Kidney epithelial cell (primary cell): ENCODE measurements at regions not wholly inside any gene's neighbourhood (a gene's known extent, or its start where the extent isn't known, plus 50 kb on each side); places are given as distances from the start of the nearest gene placed in this dataset.

Source experiments
- DNase-seq: peaks from one replicate; pipeline ENCODE4 v3.0.0-alpha.2; 2010; ENCODE audit warnings: low read depth
- H3K27me3 ChIP-seq: 2 replicates; pipeline ENCODE4 v1.6.0; 2011; ENCODE audit warnings: low read length; ENCODE audit not compliant: control insufficient read depth, insufficient read depth
- H3K36me3 ChIP-seq: 2 replicates; pipeline ENCODE4 v1.5.1; 2011; ENCODE audit warnings: low read length; ENCODE audit not compliant: control insufficient read depth, insufficient read depth
- H3K4me3 ChIP-seq: 2 replicates; pipeline ENCODE4 v1.5.1; 2011; ENCODE audit warnings: low read depth, mild to moderate bottlenecking, control low read depth, low read length
- TF ChIP-seq, protein P1 (sequence below): IDR thresholded peaks from 2 replicates; pipeline ENCODE4 v1.5.1; 2011; ENCODE audit warnings: mild to moderate bottlenecking, moderate library complexity, low read length, control low read depth, inconsistent platforms; ENCODE audit not compliant: insufficient read depth, poor library complexity, severe bottlenecking

DNA sequence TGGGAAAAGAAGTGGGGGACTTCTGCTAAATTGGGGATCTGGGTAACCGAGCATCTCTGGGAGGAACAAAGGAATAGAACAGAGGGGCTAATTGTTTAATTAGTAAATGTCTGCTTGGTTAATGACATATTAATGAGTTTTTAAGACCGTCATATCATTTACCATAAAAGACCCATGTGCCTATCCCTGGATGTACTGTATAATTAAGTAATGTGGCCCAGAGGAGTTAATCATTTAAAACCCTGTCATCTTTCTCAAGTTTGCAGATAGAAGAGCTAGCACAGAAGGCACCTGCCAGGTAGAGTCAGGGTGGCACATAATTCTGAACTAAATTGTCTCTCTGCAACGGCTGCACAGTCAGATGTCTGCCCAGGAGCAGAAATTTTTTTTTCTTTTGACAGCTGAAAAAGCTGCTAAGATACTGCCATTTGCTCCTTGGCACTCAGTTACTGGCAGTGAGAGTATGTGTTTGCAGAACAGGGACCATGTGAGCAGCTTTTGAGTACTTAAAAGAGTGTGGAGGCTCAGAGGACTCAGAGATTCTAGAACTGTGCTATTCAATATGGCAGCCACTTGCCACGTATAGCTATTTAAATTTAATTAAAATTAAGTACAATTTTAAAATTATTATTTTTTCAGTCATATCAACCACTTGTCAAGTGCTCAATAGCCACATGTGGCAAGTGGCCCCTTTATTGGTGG is 202.7 kb upstream of the SLC35B3 start:
- Histone ChIP-seq H3K4me3 (no peak overlapping the region), H3K36me3 (no peaks in the 10 kb centered on the region), H3K27me3 (no peaks in the 10 kb centered on the region)
- no peak for DNase-seq
- TF ChIP-seq, protein P1, sequence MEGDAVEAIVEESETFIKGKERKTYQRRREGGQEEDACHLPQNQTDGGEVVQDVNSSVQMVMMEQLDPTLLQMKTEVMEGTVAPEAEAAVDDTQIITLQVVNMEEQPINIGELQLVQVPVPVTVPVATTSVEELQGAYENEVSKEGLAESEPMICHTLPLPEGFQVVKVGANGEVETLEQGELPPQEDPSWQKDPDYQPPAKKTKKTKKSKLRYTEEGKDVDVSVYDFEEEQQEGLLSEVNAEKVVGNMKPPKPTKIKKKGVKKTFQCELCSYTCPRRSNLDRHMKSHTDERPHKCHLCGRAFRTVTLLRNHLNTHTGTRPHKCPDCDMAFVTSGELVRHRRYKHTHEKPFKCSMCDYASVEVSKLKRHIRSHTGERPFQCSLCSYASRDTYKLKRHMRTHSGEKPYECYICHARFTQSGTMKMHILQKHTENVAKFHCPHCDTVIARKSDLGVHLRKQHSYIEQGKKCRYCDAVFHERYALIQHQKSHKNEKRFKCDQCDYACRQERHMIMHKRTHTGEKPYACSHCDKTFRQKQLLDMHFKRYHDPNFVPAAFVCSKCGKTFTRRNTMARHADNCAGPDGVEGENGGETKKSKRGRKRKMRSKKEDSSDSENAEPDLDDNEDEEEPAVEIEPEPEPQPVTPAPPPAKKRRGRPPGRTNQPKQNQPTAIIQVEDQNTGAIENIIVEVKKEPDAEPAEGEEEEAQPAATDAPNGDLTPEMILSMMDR = no peak

DNA sequence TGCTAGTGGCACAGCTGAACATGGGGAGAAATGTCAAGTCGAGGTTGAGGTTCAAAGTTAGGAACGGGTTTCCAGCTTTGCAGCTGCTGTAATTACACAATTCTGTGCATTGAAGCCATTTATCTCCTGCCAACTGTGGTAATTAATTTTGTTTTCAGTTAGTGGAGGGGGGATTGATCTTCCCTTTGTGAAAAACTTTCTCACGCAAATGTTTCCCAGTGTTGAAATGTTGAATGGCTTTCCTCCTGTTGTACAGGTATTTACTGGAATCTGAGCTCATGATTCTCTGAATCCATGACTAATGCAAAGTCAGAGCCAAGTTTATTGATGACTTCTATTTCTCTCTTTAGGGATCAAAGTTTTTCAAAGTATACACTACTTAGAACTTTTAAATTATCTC is 198.4 kb upstream of the SLC35B3 start:
- no peak for DNase-seq
- Histone ChIP-seq H3K36me3 (no peaks in the 10 kb centered on the region), H3K4me3 (no peak overlapping the region), H3K27me3 (no peaks in the 10 kb centered on the region)
- TF ChIP-seq, protein P1 = no peak

DNA sequence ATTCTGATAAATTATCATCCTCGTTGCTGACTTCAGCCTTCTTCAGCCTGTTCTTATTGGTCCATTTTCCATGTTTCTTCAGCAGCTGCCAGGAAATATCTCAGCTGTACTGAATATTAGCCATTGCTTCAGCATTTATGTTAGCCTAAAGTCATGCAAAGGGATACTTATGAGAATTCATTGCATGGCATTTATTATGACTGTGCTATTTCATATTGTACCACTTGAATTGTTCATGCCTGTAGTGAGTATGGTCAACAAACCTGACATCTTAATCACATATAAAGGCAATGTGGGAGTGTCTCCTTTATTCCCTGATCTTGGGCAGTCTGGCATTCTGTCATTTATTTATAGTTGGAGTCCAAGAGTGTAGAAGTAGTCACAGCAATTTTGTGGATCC is 193.4 kb upstream of the SLC35B3 start:
- TF ChIP-seq, protein P1 = no peak
- Histone ChIP-seq H3K36me3 (no peaks in the 10 kb centered on the region), H3K27me3 (no peaks in the 10 kb centered on the region), H3K4me3 (no peak overlapping the region)
- no peak for DNase-seq

DNA sequence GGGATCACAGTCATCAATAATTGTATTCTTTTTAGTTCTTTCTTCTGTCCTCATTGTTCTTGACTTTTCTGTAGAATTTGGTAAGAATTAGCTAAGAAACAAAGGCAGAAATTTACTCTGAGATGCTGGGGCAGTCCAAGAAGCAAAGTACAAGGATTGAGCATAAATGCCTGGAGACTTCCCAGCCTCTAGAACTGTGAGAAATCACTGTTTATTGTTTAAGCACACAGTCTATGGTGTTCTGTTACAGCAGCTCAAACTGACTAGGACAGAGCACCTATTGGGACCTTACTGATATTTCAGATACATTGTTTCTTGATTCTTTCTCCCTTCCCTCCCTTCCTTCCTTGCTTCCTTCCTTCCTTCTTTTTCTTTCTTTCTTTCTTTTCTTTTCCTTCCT is 192.7 kb upstream of the SLC35B3 start:
- Histone ChIP-seq H3K4me3 (no peak overlapping the region), H3K27me3 (no peaks in the 10 kb centered on the region), H3K36me3 (no peaks in the 10 kb centered on the region)
- no peak for DNase-seq
- TF ChIP-seq, protein P1 = no peak

DNA sequence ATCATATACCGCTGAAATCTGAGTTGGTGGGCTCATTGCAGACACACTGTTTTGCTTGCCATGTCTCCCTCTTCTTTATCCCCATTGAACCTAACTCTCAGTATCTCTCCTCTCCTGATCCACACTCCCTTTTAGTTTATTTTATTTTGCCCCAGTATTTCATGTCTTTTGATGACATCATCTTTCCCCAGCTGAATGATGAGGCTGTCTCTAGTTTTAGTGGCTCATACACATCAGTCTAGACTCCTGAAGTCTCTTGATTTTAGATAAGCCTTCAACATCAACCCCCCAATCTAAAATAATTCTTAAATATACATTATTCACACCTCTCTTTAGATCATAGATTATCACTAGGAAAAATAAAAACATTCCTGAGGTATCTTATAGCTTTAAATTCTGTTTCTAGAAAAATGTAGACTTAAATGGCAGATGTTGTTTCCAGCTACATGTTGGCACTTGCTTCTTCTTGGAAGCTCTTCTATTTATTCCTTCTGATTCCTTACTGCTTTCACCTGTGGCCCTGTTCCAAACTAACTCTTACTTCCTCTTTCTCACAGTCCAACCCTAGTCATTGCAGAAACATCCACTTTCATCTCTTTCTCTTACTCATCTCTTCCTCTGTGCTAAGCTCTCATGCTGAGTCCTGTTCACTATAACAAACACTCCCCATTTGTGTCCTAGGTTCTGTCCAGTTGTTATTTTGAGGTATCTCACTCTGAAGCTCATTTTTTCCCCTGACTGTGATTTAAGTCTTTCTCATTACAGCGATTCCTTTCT is 191.9 kb upstream of the SLC35B3 start:
- Histone ChIP-seq H3K4me3 (no peak overlapping the region), H3K36me3 (no peaks in the 10 kb centered on the region), H3K27me3 (no peaks in the 10 kb centered on the region)
- DNase-seq = peak; percentile 38
- TF ChIP-seq, protein P1 = no peak
